HG03354 (cell line): ENCODE measurements at regions not wholly inside any gene's neighbourhood (a gene's known extent, or its start where the extent isn't known, plus 50 kb on each side); places are given as distances from the start of the nearest gene placed in this dataset.

Source experiments
- ATAC-seq: cut with Tn5 transposase; IDR thresholded peaks from one replicate; pipeline ENCODE4 v1.9.1; 2021; ENCODE audit warnings: mild to moderate bottlenecking; ENCODE audit not compliant: unreplicated experiment, poor library complexity, severe bottlenecking

- ATAC-seq = no peak
Measured at GRCh38 chr2:235238537-235238936, 255.3 kb upstream of the AGAP1 start.

- ATAC-seq = no peak
Measured at GRCh38 chr2:235240574-235240973, 253.3 kb upstream of the AGAP1 start.

GRCh38 chr2:235244255-235245220, 249.3 kb upstream of the AGAP1 start:
- ATAC-seq = no peak

GRCh38 chr2:235247001-235247400, 246.8 kb upstream of the AGAP1 start:
- no peak for ATAC-seq

- ATAC-seq = no peak
Measured at GRCh38 chr2:235255693-235256092, 238.2 kb upstream of the AGAP1 start.

- ATAC-seq = no peak
Measured at GRCh38 chr2:235257590-235257989, 236.3 kb upstream of the AGAP1 start.

GRCh38 chr2:235262750-235263149, 231.1 kb upstream of the AGAP1 start:
- ATAC-seq = no peak

- ATAC-seq = no peak
Measured at GRCh38 chr2:235263205-235264120, 230.4 kb upstream of the AGAP1 start.

GRCh38 chr2:235264121-235264493, 229.7 kb upstream of the AGAP1 start:
- no peak for ATAC-seq

GRCh38 chr2:235264512-235264911, 229.3 kb upstream of the AGAP1 start:
- ATAC-seq = no peak

GRCh38 chr2:235265348-235265965, 228.4 kb upstream of the AGAP1 start:
- ATAC-seq = no peak

GRCh38 chr2:235267251-235267650, 226.6 kb upstream of the AGAP1 start:
- no peak for ATAC-seq

- no peak for ATAC-seq
Measured at GRCh38 chr2:235268535-235268934, 225.3 kb upstream of the AGAP1 start.

- peak; percentile 57 for ATAC-seq
Measured at GRCh38 chr2:235270291-235270690, 223.6 kb upstream of the AGAP1 start.

GRCh38 chr2:235270956-235271355, 222.9 kb upstream of the AGAP1 start:
- peak; percentile 95 for ATAC-seq

GRCh38 chr2:235271936-235272335, 221.9 kb upstream of the AGAP1 start:
- no peak for ATAC-seq

GRCh38 chr2:235274023-235274422, 219.8 kb upstream of the AGAP1 start:
- no peak for ATAC-seq

- ATAC-seq = no peak
Measured at GRCh38 chr2:235277485-235277884, 216.4 kb upstream of the AGAP1 start.

GRCh38 chr2:235278771-235279355, 215.0 kb upstream of the AGAP1 start:
- no peak for ATAC-seq

- ATAC-seq = no peak
Measured at GRCh38 chr2:235279965-235280364, 213.9 kb upstream of the AGAP1 start.
